ENCODE measurements at regions not wholly inside any gene's neighbourhood (a gene's known extent, or its start where the extent isn't known, plus 50 kb on each side); places are given as distances from the start of the nearest gene placed in this dataset.

DNA sequence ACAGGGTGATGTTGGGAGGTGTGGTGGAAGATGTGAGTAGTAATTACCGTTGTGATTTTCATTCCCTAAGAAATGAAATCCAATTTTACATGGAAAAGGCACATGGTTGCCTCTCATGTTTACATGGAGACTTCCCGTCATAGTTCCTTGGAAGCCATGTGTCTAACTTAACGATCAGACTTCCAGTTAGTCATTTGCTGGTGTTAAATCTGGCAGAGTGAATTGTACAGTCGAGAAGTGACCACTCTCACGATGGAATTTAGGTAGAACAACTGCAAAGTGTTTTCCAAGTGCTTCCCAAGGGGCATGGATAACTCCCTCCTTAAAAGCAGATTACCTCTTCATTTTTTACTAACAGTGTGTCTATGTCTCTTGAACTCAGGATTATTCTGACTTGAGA, 145.8 kb upstream of the CCN2 start:
- DNase-seq = no peak

DNA sequence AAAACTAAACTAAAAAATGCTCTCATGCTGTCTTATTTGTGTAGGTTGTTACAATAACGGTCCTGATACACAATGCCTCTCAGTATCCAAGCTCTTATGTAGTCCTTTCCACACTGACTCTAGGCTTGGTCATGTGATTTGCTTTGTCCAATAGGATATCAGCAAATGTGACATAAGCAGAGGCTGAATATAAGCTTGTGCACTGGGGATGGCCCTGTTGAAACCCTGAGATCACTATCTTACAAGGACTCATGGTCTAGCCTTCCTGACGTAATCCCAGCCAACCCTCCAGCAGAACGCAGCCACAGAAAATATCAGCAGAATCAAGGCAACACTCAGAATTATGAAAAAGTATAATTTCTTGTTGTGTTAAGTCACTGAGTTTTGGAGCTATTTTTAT, 145.1 kb upstream of the CCN2 start:
- DNase-seq = no peak

DNA sequence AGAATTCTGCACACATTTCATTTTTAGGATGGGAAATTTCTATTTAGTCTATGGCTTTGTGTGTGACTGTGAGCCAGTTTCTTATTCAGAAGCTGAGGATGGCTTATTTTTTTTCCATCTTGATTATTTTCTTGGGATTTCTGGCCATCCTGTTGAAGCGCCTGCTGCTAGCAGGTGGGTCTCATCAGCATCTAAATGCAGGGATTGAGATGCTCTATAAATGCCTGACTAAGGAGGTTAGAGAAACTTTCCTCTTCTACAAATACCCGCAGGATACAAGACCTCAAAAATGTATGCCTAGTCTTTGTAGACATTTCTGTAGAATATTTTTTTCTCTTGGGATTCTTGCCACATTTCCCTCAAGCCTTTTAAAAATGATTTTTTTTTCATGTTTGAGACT, 138.0 kb upstream of the CCN2 start:
- no peak for DNase-seq

DNA sequence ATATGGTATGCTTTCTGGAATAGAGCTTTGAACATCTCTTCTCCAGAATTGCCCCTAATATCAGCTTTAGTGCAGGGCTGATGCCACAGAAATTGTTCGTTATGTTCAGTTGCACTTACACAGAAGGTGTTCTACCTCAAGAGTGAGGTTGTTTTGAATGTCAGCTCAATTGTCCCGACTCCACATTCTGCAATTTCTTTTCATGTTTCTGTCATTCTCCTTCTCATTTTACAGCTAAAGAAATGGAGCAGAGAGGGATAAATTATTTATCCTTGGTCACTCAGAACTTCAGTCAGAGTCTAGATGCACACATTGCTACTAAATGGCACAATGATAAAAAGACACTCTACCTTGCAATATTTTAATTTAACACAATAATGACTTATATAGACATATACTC, 137.0 kb upstream of the CCN2 start:
- DNase-seq = no peak

DNA sequence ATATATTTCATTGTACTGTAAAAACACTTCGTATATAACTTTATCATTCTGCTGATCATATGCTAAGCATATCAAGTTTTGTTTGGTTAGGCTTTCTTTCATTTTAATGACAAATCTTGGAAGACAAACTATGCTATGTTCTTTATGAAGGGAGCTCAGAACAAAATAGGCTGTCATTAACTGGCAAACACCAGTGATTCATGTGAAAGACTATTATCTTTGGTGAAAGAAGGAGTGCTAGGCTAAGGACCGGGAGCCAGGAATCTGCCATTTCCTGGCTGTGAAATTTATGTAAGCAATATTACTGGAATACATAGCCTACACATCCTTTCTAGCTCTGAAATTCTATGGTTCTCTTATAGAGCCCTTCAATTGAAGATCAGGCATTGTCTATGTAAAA, 136.2 kb upstream of the CCN2 start:
- no peak for DNase-seq

DNA sequence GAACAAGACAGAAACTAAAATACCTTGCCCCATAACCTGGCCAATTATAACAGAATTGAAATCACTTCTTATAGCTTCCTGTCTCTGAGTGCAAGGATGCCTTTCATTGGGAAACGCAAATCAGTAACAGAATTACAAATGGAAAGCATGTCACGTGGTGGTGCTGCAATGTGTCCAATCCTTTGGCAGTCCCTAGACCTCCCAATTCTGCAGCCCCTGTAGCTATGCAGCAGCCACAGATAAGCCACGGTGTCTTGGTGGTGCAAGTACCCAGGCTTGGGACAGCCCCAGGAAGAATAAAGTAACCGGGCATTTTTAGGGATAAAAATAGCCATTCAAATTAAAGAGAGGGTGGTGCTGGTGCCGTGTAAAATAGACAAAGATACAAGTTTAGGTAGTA, 134.6 kb upstream of the CCN2 start:
- DNase-seq = no peak

DNA sequence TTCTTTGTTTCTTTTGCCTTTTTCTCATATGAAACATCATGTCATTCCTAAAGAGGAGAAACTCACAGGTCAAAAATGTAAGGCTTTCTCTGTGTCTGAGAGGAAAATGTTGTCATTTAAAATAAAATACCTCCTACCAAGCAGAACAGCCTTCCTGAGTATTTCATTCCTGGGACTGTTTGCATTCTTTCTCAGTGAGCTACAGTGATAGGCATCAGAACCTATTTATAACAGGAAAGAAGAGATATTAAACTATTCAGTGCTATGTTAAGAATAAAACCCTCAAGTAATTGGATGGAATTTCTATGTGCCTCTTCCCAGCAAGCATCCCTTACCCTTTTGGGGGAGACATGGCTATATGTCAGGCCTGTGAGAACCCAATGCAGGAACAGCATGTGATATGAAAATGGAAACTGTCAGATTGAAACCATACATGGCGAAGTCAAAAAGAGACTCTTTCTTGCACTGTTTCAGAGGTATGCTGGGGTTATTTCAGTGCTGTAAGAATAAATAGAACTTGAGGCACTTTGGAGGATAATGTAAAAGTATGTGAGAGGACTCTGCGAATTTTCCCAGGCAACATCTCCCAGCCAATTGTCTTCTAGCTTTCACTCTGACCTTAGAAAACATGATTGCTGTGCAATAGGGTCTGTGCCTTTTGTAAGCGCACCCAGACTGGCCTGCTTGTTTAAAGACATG, 133.8 kb upstream of the CCN2 start:
- peak; percentile 29 for DNase-seq

DNA sequence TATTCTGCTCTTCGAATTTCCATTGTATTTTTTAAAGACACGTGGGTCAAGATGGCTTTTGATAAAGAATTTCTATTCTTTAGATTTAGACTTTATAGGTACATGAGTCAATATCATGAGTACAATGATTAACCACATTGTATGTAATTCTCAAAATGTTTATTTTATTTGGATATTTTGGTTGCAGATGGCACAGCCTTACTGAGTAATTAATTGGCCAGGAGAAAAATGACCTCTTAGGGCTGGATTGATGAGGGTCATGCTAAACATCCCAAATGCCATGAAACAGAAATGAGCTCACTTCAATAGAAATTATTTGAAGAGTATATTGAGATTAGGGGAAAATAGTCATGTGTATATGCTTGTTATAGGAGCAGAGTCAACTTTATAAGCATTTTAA, 131.2 kb upstream of the CCN2 start:
- no peak for DNase-seq

DNA sequence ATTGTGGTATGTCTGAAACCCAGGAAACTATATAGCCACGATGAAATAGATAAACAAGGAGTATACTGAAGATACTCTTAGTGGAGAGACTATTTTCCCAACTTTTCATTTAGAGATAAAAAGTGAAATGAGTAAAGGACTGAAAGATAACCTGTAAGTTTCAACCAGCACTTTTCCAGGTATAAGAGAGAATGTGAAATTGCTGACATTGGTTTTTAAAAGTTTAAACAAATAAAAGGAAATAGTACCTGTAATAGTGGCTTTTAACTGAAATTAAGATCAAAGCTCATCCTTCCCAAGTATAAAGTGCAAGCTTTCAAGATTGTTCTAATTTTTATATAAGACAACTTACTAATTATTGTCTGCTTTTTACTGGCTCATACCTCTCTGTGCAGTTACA, 130.2 kb upstream of the CCN2 start:
- no peak for DNase-seq

DNA sequence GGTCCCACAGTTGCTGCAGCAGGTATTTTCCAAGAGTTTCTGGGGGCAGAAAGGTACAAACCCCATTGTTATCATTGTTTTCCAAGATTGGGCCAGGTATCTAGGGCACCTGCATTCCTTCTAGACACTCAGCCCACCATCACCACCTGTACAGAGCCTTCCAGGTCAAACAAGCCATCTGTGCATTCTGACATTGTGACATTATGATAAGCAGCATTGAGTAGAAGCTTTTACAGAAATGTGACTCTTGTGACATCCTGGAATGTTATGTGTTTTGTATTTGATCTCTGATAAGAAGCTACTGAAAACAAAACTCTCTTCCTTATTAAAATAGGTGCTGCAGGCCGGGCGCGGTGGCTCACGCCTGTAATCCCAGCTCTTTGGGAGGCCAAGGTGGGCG, 128.1 kb upstream of the CCN2 start:
- DNase-seq = no peak

DNA sequence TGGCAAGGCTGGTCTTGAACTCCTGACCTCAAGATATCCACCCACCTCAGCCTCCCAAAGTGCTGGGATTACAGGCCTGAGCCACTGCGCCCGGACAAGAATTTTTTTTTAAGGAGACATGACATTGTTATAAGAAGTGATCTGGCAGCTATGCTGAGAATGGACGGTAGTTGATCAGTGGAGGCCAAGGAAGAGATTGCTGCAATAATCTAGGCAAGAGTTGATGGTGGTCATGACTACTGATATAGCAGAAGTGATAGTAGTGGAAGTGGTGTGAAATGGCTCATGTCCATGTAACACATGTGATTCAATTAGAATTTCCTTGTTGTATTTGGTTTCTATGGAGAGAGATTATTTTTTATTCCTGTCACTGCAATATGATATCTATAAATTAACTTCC, 125.3 kb upstream of the CCN2 start:
- no peak for DNase-seq

DNA sequence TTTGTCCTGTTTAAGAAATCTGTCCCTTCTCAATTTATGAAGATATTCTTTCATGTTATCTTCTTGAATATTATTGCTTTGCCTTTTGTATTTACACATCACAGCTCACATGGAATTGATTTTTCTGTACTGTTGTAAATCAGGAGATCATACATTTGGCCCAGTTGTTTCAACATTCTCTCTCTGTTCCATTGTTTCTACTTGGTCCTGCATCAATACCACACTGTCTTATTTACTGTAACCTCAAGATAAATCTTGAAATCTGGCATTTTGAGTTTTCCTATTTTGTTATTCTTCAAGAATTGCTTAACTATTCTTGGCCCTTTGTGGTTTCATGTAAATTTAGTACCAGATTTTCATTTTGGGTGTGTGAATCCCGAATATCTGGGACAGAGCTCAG, 121.7 kb upstream of the CCN2 start:
- DNase-seq = no peak

DNA sequence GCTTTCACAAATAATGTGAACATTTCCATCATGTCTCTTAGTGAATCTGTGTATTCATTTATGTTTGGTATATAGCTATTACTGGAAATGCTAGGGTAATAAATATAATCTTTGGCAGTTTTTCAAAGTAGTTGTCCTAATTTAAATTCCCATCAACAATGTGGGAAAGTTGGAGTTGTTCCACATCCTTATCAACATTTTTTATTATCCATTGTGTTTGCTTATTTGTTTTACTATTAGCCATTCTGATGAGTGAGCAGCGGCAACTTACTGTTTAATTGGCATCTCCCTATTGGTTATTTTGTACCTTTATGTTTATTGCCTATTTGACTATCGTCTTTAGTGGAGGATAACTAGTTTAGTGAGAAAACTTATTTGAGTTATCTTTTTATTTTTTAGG, 121.1 kb upstream of the CCN2 start:
- no peak for DNase-seq

DNA sequence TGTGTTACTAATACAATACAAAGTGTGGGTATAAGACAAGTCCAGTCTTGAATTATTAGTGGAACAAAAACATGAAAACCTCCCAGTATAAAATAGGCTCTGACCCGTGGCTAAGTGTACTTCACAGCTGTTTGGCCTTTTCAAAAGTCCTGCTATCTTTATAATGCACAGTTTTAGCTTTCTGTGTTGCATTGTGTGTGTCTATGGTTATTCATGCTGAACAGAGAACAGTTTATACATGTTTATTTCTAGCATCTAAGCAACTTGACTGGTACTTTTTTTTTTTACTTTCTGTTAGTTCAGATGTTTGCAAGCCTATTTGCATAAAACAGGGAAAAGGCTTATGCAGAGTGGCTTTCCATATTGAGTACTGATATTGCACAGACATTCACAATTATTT, 119.2 kb upstream of the CCN2 start:
- no peak for DNase-seq

DNA sequence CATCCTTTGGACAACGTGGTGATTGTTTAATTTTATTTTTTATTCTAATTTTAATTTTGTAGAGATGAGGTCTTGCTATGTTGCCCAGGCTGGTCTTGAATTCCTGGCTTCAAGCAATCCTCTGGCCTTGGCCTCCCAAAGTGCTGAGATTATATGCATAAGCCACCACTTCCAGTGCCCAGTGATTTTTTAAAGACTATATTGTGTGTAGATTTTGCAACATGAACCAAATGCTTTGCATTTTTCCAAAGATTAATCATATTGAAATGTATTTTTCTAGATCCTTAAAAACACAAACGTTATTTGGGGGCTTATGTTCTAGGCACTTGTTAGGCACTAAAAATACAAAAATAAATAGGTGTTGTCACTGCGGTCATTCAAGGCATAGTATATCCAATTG, 117.6 kb upstream of the CCN2 start:
- no peak for DNase-seq

DNA sequence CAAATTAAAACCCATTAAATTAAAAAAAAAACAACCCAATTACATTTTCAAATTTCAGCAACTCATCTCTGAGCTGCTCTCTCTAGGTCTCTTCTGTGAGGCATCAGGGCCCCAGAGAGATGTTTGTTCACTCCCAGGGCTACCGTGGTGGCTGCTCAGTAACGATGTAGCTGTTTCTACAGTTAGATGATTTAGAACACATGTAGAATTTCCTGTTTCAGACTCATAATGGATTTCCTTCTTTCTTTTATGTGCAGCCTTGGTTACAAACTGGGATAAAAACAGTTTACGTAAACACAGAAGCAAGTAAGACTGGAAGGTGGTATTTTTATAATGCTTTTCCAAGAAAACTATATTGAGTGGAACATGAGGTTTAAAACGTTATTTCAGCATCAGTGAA, 116.1 kb upstream of the CCN2 start:
- peak; percentile 26 for DNase-seq

DNA sequence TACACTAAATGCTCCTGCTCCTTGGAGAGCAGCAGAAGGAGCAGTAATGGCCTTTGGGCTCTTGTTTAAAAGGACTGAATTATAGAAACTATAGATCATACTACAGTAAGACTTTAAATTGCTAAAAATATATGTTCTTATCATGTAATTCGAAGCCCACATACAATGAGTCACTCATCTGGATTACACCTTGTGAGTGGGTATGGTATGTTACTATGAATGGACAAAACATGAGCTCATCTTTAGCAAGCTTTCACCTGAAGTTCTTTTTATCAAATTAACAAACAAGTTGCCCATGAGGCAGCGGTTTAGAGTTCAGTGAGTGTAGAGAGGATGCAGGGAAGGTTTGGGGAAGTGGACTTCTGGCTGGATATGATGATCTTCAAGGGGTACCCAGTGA, 114.4 kb upstream of the CCN2 start:
- DNase-seq = no peak

DNA sequence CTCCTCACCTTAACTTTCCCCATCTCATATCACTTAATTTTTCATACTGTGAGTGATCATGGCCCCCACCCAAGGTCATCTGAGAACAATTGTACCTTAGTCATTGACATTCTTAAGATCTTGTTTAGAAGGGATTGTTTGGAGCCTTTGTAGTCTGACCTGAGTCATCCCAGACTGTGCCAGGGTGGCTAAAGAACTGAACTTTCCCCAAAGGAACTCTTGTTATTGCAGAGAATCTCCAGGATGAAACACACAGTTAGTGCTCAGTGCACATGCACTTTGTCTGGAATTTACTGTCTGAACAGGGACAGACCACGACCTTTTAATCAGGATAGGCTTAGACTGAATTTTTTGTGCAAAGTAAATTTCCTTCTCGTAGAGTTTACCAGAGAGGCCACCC, 112.6 kb upstream of the CCN2 start:
- no peak for DNase-seq

DNA sequence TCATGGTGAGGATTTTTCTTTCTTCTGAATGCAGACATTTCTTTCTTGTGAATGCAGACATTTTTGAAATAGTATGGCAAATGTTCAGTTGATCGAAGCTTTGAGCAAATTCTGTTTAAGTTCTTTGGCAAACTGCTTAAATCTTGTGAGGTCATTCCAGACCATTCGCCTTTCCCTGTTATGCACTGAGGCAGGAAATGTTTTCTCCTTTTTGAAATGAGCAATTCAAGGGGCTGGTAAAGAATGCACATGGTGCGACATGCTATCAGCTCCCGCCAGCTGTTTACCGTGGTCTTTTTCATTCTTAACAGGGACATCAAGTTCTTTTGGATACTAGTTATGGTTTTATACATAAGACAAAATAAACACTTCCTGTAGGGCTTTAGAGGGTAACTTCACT, 112.0 kb upstream of the CCN2 start:
- no peak for DNase-seq

DNA sequence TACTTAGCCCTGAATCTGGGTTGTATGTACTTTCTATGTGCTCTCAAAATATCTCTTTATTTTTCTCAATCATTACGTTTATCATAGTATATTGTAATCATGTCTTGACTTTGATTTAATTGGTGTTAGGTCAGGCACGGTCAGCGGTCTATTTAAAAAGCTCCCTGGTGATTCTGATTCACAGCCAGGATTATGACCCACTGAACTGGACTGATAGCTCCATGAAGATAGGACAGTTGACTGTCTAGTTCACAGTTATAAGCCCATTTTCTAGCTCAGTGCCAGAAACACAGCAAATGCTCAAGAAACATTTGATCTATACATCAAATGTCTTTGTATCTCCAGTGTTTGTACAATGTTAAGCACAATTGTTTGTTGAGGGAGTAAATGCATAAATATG, 111.5 kb upstream of the CCN2 start:
- no peak for DNase-seq

DNA sequence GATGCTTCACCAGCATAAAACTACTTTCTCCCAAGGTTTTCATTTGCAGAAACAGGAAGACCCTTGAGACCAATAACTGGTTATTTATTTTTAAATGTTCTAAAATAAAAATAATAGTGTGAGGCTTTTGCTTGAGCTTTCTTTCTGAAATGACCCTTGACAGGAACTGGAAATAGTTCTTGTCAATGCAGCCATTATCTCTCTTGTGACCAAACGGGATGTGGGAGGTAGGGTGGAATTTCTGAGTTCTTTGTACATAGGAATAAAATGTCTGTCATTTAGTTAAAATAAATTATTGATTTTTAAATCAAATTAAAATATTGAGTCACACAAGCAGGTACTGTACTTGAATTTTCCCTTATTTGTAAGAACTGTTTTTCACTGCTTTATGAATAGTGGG, 110.2 kb upstream of the CCN2 start:
- no peak for DNase-seq

DNA sequence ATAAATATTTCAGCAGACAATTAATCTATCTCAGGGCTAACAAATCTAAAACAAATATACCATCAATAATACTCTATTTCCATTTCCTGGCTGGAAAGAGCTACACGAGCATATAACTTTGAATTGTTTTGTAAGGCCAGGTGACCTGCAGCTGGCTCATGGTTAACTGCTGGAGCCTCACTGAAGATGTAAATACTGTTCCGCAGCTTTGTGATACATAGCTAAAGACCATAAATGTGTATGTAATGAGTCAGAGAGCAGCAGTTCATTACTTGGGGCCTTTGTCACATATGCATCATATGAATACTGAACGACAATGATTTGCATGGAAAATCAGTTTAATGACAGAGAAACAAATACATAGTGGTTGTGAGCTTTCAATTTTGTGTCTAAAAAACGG, 109.4 kb upstream of the CCN2 start:
- no peak for DNase-seq

DNA sequence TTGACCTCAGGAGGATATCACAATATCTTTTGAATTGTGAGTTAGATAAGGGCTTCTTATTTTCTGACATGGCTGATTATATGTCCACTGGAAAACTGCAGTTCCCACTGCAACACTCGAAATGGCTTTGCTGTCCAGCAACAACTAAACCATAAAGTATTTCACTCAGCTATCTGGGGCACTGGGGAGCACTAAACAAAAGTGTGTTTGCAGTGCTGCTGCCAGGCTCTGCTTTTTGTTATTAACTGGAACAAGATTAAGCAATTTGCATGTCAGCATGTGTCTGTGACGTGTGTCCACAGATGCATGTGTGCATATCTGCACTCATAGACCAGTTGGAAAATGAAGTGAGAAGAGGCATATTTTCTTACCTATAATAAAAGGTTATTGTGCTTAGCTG, 107.8 kb upstream of the CCN2 start:
- no peak for DNase-seq

DNA sequence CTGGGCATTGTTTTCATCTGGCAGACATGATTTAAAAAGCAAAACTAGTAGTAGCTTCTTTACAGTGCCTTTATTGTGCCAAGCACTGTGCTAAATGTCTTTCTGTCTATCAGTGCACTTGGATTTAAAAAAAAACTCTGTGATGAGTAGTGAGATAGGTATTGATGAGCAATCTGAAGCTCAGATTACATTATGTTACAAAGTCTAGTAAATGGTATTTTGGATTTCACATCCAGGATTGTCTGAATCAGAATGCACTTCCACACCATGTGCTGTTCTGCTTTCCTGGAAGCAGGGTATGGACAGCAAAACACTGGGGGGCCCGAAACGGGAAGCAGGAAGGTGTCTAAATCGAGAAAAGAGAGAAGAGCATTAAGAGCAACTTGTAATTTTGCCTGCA, 103.4 kb upstream of the CCN2 start:
- DNase-seq = no peak

DNA sequence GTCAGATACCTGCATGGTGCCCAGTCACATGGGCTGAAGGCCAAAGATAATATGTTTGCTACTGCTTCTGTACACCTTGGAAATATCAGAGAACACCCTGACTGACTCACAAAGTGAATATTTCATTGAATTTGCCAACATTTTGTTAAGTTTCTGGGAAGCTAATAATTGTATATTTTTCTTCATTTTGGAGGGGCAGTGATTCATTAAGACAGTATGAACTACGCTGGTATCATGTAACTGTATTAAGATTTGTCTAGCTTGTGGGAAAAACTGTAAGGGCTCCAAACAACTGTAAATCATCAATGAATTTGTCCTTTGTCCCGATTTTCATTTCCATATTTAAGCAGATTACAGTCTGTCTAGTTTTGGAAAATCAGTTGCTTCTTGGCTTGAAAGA, 102.3 kb upstream of the CCN2 start:
- DNase-seq = no peak
